GM23338 (cell line): ENCODE measurements at regions not wholly inside any gene's neighbourhood (a gene's known extent, or its start where the extent isn't known, plus 50 kb on each side); places are given as distances from the start of the nearest gene placed in this dataset.

Experiments
- CTCF ChIP-seq, 2 experiments: fragments of 200-600 bp in 1 of 2; sonication (generic) in 1 of 2; conservative IDR thresholded peaks; 2 replicates each; pipeline versions ENCODE4 v1.5.1 to v1.6.1; 2016 to 2017; ENCODE audit warnings: antibody characterized with exemption in 2 of 2, low read depth in 2 of 2, mild to moderate bottlenecking in 2 of 2, moderate library complexity in 1 of 2
- POLR2AphosphoS5 ChIP-seq: IDR thresholded peaks from 2 replicates; pipeline ENCODE4 v1.6.1; 2016; ENCODE audit warnings: antibody characterized with exemption, low read depth
- ZNF114 ChIP-seq: fragments of 250-450 bp; sonication (Bioruptor Pico); IDR thresholded peaks from 2 replicates; pipeline ENCODE4 v1.5.0; 2020; ENCODE audit warnings: mild to moderate bottlenecking, moderate library complexity

- TF ChIP-seq CTCF (conservative IDR thresholded peaks at IDR 0.05; ENCODE audit: low read depth in 2 of 2), result no peak
- TF ChIP-seq ZNF114 (CRISPR knock-in tag), result no peak
- no peak for TF ChIP-seq POLR2AphosphoS5
Measured at GRCh38 chrX:13492286-13492685, 77.1 kb upstream of the EGFL6 start.
